Peyer's patch (tissue), 4 donors: ENCODE measurements at regions not wholly inside any gene's neighbourhood (a gene's known extent, or its start where the extent isn't known, plus 50 kb on each side); places are given as distances from the start of the nearest gene placed in this dataset.

ENCODE experiments used
- CTCF ChIP-seq, 6 experiments: fragments of 450-650 bp in 4 of 6; fragments of 200-600 bp in 2 of 6; sonication (generic) in 1 of 6; IDR thresholded peaks; one replicate each; pipeline ENCODE4 v1.5.1; 2017 to 2019; ENCODE audit warnings: antibody characterized with exemption in 6 of 6, mild to moderate bottlenecking in 3 of 6, moderate library complexity in 1 of 6
- POLR2A ChIP-seq, 2 donors: fragments of 450-650 bp; IDR thresholded peaks; one replicate each; pipeline ENCODE4 v1.5.1; 2017; ENCODE audit warnings: antibody characterized with exemption in 2 of 2, mild to moderate bottlenecking in 2 of 2, moderate library complexity in 2 of 2

GRCh38 chr2:222040333-222040732 is 258.5 kb downstream of the PAX3 start:
- TF ChIP-seq CTCF (IDR thresholded peaks at IDR 0.05) (no peak), POLR2A (IDR thresholded peaks at IDR 0.05) (no peak)
